GM18868 (cell line): ENCODE measurements at regions not wholly inside any gene's neighbourhood (a gene's known extent, or its start where the extent isn't known, plus 50 kb on each side); places are given as distances from the start of the nearest gene placed in this dataset.
"Not testable (repeated sequence)": the region's sequence is repeated elsewhere in the genome, so short reads cannot be mapped to it uniquely, and the experiment has no call there.

ENCODE experiments used
- ATAC-seq: cut with Tn5 transposase; IDR thresholded peaks from one replicate; pipeline ENCODE4 v1.9.1; 2021; ENCODE audit warnings: mild to moderate bottlenecking, moderate library complexity; ENCODE audit not compliant: unreplicated experiment

DNA sequence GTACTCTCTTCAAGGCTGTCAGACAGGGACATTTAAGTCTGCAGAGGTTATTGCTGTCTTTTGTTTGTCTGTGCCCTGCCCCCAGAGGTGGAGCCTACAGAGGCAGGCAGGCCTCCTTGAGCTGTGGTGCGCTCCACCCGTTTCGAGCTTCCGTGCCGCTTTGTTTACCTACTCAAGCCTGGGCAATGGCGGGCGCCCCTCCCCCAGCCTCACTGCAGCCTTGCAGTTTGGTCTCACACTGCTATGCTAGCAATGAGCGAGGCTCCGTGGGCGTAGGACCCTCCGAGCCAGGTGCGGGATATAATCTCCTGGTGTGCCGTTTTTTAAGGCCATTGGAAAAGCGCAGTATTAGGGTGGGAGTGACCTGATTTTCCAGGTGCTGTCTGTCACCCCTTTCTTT, 373.4 kb downstream of the DNAJB9 start:
- not testable (repeated sequence) for ATAC-seq

DNA sequence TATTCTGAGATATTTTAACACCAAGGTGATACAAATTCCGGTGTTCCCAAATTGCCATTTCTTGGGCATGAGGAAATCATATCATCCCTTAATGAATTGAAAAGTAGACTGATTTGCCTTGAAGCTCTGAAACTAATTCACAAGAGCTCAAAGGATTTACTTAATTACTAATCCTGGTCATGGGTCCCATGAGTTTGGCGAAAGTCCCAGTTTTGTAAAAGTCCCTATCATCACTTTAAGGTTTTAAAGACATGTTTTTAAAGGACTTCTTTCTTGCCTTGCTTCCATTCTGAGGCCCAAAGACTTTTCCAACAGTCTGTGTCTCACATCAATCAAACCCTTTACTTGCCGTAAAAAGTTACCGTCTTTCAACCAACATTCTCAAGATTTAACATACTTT, 377.9 kb downstream of the DNAJB9 start:
- ATAC-seq = no peak

DNA sequence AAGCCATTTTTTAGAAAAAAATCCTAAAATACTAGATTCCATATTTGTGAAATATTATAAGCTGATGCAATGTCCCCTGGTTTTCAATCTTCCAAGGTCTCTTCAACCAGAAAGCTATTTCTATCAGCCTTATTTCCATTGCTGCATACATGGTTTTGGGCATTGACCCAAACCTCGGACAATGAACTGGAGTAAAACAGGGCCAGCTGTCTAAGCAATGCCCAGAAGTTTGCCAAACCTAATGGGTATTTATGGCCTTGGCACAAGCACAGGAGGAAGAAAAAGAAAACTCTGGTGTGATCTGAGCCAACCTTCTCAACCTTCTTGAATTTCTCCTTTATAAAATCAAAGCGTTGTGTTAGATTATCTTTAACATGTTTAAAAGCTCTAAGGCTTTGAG, 402.3 kb downstream of the DNAJB9 start:
- no peak for ATAC-seq

DNA sequence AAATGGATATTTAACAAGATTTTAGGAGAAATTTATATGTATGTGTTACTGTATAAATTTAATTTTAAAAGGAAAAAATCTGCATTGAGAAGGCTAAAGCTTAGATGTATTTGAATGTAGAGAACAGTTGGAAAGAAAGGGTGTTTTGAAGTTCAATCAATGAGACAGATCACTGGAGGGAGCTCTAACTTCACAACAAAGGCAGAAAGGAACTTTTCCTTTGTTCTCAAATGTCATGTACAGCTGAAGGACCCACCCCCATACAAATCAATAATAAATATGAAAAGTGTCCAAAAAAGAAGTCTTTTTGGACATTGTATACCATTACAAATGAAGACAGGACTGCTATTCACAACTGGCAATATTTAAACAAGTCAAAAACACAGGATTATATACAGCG, 403.4 kb downstream of the DNAJB9 start:
- ATAC-seq = no peak

DNA sequence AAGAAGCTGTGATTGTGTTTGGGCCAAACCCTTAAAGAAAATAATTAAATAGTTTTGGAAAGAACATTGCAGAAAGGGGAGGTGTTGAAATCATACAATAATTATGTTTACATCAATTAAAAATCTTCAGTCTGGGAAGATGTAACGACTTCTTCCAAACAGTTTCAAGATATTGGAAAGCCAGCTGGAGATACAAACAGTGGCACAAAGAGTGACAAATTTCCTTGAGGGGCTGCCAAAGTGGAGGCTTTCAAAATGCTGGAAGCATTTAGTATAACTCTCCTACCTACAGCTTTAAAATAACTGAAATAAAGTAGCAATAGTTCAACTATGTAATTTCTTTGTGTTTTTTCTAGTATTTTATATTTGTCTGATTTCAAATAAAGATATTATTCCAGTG, 405.0 kb downstream of the DNAJB9 start:
- ATAC-seq = no peak

DNA sequence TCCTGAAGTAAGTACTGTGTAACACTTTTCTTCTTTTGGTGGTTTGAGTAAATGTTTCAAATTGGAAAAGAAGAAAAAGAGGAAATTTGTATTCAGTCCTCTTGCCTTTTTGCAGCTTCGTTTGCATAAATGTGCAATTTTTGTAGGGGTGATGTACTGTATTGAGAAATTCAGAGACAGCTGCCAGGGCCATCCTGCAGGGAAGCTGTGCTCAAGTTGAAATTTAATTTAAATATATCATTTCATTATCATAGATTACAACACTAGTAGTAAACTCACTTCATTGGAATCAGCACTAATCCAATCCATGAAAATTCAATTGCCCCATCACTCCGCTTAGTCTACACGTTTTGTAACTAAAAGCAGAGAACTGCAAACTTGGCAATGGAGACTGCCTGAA, 415.4 kb downstream of the DNAJB9 start:
- no peak for ATAC-seq

DNA sequence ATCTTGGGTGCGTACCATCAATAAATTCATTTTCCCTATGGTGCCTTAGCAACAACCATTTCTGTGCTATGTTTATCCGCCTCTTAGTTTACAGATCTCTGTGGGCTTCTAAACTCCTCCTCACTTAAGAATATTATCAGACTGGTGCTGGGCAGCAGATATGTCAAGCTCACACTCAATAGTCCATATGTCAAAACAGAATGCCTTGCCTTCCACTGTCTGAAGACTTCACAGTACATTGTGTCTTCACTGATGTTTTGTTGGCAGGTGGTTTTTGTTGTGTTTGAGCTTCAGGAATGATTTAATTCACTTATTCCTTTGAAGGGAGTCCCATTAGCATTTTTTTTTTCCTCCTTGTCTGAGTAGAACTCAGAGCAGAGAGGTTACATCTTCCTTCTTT, 419.6 kb downstream of the DNAJB9 start:
- ATAC-seq = no peak

DNA sequence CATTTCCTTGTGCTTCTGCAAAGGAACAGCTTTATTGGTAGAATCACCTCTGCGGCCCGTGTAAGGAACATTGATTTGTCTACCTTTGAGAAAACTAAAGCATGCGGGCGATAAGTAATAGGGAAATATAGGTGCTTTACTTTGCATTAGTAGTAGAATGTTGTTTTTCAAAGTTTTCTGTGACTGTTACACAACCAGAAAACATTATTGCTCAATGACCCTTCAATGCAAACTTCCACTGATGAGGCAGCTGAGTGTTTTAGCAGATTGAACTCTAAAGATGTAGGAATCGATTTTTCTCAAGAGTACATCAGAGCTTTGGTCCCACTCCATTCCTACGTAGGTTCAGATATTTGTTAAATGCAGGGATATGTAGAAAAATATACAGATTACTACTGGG, 427.8 kb downstream of the DNAJB9 start:
- no peak for ATAC-seq

DNA sequence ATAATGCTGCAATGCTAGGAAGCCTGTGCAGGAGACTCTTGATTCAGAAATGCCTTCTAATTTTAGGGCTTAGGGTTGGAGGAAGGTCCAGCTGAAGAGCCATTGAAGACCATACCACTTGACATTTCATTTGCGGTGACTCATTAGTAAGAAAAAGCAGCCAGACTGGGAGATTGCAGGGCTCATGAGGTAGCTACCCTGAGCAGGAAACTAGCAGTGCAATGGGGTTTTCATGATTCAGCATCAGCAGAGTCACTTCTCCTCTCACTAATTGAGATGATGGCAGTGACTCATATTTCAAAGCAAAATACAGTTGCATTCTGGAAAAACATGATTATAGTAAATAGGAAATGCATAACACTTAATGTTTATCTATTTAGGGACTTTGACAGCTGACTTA, 434.1 kb downstream of the DNAJB9 start:
- no peak for ATAC-seq

DNA sequence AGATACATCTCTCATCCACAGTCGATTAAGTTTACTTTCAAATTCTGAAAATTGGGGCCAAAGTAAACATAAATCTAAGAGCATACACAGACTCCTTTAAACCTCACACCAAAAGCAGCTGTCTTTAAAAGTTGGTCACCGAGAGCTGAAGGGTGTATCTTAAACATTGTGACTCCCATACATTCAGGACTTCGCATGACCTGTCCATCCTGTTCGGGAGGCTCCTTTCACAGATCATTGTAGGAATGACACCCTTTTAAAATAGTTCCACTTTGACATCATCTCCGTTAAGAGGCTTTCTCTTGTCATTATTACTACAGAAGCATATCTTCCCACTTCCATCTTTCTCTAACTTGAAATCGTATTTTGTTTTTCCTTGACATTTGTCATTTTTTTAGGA, 440.0 kb downstream of the DNAJB9 start:
- no peak for ATAC-seq

DNA sequence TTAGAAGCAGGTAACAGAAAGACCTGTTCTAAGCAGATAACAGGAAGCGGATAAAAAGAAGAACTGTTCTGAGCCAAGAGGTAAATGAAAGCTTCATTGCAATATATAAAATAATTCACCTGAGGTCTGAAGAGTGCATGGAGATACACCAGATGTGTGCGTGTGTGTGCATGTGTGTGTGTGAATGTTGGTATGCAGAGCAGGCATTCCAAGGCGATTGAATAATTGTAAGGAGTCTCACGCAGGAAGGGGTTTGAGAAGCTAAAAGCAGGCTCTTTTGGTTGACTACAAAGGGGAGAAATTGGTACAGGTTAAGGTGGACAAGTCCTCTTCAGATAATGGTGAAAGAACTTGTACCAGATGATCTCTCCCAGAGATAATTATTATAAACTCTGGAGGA, 450.6 kb downstream of the DNAJB9 start:
- no peak for ATAC-seq

DNA sequence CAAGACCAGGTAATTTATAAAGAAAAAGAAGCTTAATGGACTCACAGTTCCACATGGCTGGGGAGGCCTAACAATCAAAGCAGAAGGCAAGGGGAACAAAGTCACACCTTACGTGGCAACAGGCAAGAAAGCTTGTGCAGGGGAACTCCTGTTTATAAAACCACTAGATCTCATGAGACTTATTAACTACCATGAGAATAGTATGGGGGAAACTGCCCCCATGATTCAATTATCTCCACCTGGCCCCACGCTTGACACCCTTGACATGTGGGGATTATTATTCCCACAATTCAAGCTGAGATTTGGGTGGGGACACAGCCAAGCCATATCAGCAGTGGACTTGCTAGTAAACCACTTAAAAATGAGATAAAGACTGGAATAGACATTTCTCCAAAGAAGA, 451.7 kb downstream of the DNAJB9 start:
- no peak for ATAC-seq

DNA sequence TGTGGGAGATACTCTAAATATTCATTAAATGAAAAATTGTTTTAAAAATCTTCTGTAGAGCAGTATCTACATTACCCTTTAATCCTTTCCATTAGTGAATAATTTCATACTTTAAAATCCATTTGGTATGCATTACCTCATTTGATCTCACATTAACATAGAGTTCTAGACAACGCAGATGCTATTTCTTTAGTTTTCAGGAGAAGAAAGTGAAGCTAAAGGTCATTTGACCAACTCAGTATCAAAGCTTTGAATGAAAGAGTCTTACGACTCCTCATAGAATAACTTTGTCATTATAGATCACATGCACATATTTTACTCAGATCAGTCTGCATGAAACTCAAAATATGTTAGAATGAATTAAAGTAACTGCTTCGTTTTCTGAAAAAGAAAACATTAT, 460.2 kb downstream of the DNAJB9 start:
- no peak for ATAC-seq

DNA sequence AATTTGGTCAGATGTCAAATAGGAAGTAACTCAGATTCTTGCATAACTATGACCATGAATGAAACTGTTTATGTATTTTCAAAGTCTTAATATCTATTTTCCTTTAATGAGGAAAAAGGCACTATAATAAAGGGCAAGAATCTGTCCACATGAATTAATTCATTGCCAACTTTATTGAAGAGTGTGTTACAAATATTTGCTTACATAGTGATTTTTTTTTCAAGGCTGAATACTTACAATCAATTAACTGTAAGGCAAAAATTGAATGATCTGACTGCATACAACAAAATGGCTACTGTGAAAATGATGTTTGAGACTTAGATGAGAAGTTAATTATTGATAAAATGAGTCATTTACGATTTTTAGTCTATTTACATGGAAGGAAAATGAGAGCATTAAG, 475.0 kb downstream of the DNAJB9 start:
- no peak for ATAC-seq

DNA sequence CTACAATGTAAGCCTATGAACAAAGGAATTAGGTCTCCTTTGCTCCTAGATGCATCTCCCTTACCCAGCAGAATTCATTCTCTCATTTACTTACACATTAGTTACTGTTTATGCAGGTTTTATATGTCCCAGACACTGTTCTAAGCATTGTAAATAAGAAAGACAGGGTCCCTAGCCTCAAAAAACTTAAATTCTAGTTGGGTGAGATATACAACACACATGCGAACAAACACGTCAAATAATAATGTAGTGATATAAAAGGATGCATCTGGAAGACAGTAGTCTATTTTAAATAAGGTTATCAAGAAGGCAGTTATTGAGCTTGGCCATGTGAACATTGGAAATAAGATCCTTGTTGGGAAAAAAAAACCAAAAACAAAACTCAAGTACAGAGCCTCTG, 479.7 kb downstream of the DNAJB9 start:
- ATAC-seq = no peak

DNA sequence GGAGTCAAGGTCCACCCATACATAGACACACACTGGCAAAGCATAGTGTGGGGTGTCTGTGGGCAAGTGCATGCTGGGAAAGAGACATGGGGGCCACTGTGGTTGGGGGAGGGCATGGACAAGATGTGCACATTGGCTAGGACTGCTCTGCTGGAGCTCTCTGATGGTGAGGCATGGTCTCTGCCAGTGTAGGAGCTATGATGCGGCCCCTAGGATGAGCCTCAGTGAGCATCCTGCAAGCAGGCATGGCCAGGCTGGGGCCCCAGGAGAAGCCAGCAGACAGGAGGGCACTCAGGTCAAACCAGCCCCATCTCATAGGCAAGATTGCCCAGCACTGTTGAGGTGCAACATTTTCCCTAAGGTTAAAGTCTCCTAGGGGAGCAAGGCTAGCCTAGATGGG, 489.4 kb downstream of the DNAJB9 start:
- no peak for ATAC-seq

DNA sequence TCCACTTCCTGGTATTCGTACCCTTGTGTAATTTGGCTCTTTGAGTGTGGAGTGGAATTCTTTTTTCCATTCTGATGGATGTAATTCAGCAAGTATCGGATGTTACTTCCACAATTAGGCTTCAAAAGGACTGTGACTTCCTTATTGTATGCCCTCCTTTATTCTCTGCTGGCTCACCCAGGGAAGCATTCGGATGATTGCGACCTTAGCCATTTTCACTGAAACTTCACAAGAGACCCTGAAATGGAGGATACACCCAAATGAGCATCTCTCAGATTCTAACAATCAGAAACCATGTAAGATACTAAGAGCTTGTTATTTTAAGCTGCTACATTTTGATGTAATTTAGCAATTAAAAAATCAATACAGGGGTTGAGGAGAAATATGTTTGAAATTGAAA, 493.1 kb downstream of the DNAJB9 start:
- no peak for ATAC-seq

DNA sequence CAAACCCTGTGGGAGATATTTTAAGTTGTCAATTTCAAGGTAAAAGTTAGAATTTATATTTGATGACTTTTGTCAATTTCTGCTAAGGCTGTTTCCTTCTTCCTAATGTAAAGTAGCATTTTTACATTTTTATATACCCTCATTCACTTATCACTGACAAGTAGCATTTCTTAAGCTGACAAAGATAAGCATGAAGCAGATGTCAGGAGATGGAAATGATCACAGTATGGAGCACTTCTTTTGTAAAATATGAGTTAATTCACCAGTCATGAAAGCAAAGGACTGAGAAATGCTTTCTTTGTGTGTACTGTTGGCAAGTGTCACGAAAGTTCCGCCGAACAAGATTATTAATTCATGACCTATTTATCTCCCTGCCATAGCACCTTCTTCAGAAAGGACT, 503.9 kb downstream of the DNAJB9 start:
- no peak for ATAC-seq

DNA sequence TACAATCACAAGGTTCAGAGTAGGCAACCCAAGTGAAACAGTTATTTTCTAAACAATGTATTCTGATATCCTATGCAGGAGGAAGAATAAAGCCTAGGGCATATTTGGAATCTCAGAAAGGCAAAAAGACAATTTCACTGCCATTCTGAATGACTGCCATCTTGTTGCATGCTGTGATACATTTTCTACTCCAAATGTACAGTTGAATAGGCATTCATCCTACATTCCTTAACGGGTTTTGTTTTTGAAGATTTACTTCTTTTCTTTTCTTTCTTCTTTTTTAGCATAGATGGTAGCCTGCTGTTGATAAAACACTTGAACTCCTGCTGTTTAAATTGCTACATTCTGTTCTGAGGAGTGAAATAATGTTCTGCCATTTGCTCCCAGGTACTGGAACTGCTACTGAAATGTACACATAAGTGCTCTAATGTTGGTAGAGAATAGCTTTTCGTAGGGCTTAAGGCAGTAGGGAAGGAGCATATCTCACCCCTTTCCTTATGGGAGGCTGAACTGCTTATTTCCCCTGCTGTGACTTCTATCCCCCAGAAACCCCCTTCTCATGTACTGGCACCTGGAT, 506.8 kb downstream of the DNAJB9 start:
- ATAC-seq = no peak

DNA sequence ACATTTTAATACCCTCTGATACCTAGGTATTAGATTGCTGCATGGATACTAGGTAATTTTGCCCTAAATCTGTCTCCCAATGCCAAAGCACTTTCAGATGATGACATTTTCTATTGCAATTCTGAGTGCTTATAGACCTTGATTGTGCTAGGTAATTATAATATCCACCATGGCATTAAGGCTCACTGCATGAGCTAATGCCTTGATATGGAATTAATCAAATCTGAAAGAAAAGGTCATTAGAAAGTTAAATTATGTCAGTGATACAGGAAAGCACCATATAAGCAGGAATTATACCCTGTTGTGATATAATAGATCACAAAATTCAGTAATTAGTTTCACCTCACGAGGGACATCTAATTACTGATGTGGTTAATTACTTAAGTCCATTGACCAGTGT, 521.4 kb downstream of the DNAJB9 start:
- ATAC-seq = no peak

DNA sequence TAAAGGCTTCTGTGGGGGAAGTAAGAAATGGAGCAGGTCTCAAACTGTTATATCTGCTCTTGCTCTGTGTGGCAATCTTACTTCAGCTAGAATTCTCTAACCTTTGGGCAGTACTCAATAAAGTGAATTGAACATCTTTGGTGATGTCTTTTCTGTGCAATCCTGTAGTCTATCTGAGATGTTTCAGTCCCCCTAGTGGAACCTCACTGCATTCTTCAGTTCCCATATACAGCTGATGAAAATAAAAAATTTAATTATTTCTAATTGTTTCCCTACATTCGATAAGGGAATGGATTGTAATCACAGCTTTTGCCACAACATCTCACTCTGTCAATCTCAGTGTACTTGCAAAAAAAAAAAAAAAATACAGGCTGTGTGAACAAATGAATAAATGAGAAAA, 522.6 kb downstream of the DNAJB9 start:
- no peak for ATAC-seq

DNA sequence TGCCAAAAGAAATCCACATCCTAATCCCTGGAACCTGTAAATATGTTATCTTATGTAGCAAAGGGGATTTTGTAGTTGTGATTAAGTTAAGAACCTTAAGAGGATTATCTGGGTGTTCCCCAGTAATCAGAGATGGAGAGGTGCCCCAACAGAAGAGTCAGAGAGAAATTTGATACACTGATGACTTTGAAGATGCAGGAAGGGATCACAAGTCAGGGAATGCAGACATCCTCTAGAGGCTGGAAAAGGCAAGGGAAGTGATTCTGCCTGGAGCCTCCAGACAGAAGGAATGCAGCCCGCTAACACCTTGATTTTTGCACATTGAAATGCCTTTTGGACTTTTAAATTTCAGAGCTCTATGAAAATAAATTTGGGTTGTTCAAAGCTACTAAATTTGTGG, 531.7 kb downstream of the DNAJB9 start:
- ATAC-seq = no peak

DNA sequence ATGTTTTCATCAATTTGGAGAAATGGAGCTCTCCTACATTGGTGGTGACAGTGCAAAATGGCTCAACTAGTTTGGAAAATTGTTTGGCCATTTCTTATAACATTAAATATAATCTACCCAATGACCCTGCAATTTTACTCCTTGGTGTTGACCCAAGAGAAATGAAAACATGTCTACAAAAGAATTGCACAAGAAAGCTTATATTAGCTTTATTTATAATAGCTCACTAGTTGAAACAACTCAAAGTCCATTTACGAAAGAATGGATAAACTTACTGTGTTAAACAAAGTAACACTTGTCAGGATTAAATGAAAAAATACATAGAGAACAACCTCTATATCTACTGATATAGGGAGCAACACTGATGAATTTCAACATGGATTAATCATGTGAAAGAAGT, 539.9 kb downstream of the DNAJB9 start:
- ATAC-seq = no peak

DNA sequence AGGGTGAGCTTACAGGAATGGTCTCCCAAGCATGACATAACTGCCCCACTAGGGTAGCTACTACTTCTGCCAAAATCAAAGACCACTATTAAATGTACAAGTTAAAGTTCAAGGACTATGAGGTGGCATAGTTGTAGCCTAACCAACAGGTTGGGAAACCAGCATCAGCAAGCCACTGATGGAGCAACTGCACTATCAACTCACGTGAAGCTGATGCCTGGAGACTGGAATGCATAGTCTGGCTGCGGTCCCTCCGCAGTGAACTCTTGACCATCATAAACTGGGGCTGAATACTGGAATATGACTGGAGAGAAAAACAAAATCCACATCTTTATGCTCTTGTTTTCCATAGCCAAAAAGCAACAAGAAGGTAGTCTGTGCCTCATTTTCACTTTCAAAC, 541.4 kb downstream of the DNAJB9 start:
- no peak for ATAC-seq
